Esophagus squamous epithelium (tissue), 5 donors: ENCODE measurements at regions not wholly inside any gene's neighbourhood (a gene's known extent, or its start where the extent isn't known, plus 50 kb on each side); places are given as distances from the start of the nearest gene placed in this dataset.
"Not testable (repeated sequence)": the region's sequence is repeated elsewhere in the genome, so short reads cannot be mapped to it uniquely, and the experiment has no call there.

Source experiments
- DNase-seq: peaks from one replicate; lab custom pipeline; 2025; lab: John Stamatoyannopoulos, UW
- H3K27ac ChIP-seq, 4 donors: fragments of 200-600 bp; sonication (generic); one replicate each; pipeline ENCODE4 v1.5.1; 2016 to 2019; ENCODE audit warnings: mild to moderate bottlenecking in 1 of 4
- H3K27me3 ChIP-seq, 4 donors: fragments of 200-600 bp; sonication (generic); 1 replicate in 3 of 4; 2 replicates in 1 of 4; pipeline versions ENCODE4 v1.5.1 to v1.6.0; 2017 to 2021; ENCODE audit warnings: antibody characterized with exemption in 1 of 4
- H3K36me3 ChIP-seq, 3 donors: fragments of 200-600 bp; sonication (generic); one replicate each; pipeline ENCODE4 v1.5.1; 2016 to 2019
- H3K4me1 ChIP-seq, 3 donors: fragments of 200-600 bp; sonication (generic); one replicate each; pipeline ENCODE4 v1.5.1; 2017 to 2019
- H3K4me3 ChIP-seq, 4 donors: fragments of 200-600 bp; sonication (generic); 1 replicate in 3 of 4; 2 replicates in 1 of 4; pipeline ENCODE4 v1.5.1; 2016 to 2019; ENCODE audit warnings: mild to moderate bottlenecking in 2 of 4, moderate library complexity in 1 of 4
- H3K9me3 ChIP-seq, 3 donors: fragments of 200-600 bp; sonication (generic); one replicate each; pipeline ENCODE4 v1.5.1; 2016 to 2019
- CTCF ChIP-seq, 6 experiments: fragments of 450-650 bp in 4 of 6; fragments of 200-600 bp in 2 of 6; sonication (generic) in 2 of 6; IDR thresholded peaks; one replicate each; pipeline ENCODE4 v1.5.1; 2016 to 2019; ENCODE audit warnings: antibody characterized with exemption in 6 of 6, mild to moderate bottlenecking in 4 of 6, moderate library complexity in 4 of 6
- POLR2A ChIP-seq, 4 donors: fragments of 450-650 bp; IDR thresholded peaks; one replicate each; pipeline ENCODE4 v1.6.1; 2017; ENCODE audit warnings: antibody characterized with exemption in 4 of 4, mild to moderate bottlenecking in 4 of 4, moderate library complexity in 3 of 4
- WGBS, 2 donors: methylation state at CpG; one replicate each; pipeline ENCODE4 v1.1.5; 2018; 5-methylcytosine and 5-hydroxymethylcytosine counted together
- intact Hi-C: fragments of 100-400 bp; cut with DNase I; formaldehyde crosslinking; loops from one replicate; pipeline ENCODE4 v1.15.0; 2022
- donor health status: DM: yes; HTN: yes; CAD: no.

- Histone ChIP-seq H3K4me3 (no peak overlapping the region), H3K27me3 (no peaks in the 10 kb centered on the region), H3K36me3 (no peaks in the 10 kb centered on the region), H3K4me1 (no peaks in the 10 kb centered on the region), H3K27ac (no peak overlapping the region), H3K9me3 (no peaks in the 10 kb centered on the region)
- 78 to 80% methylated on average over 15 to 18 of the region's 18 CpGs for WGBS, 2 donors
- intact Hi-C loops: no loop called here
- TF ChIP-seq CTCF (IDR thresholded peaks at IDR 0.05): no peak
- no peak for TF ChIP-seq POLR2A (IDR thresholded peaks at IDR 0.05)
- DNase-seq: no peak
These were observed 162.0 kb upstream of the WDFY3 start for GRCh38 chr4:85128246-85129204.

DNA sequence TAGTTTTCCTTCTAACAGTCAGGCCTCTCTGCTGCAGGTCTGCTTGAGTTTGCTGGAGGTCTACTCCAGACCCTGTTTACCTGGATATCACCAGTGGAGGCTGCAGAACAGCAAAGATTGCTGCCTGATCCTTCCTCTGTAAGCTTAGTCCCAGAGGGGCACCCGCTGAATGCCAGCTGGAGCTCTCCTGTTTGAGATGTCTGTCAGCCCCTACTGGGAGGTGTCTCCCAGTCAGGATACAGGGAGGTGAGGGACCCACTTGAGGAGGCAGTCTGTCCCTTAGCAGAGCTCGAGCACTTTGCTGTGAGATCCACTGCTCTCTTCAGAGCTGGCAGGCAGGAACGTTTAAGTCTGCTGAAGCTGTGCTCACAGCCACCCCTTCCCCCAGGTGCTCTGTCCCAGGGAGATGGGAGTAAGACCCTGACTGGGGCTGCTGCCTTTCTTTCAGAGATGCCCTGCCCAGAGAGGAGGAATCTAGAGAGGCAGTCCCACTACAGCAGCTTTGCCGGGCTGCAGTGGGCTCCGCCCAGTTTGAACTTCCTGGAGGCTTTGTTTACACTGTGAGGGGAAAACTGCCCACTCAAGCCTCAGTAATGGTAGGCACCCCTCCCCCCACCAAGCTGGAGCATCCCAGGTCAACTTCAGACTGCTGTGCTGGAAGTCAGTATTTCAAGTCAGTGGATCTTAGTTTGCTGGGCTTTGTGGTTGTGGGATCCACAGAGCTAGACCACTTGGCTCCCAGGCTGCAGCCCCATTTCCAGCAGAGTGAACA is 163.1 kb upstream of the WDFY3 start:
- H3K4me3 ChIP-seq, DNase-seq, H3K36me3 ChIP-seq, H3K4me1 ChIP-seq, H3K9me3 ChIP-seq, intact Hi-C loops, H3K27ac ChIP-seq, H3K27me3 ChIP-seq: not testable (repeated sequence)
- 0% methylated on average over 1 of the region's 5 CpGs; no CpG with 5 or more reads in 1 of the 2 donors for WGBS, 2 donors

GRCh38 chr4:85132117-85132516 is 165.6 kb upstream of the WDFY3 start:
- no peaks in the 10 kb centered on the region for H3K4me1 ChIP-seq
- H3K36me3 ChIP-seq: no peaks in the 10 kb centered on the region
- H3K27me3 ChIP-seq: no peaks in the 10 kb centered on the region
- H3K9me3 ChIP-seq: no peaks in the 10 kb centered on the region
- DNase-seq: no peak
- H3K4me3 ChIP-seq: no peak overlapping the region
- H3K27ac ChIP-seq: no peak overlapping the region
- TF ChIP-seq CTCF (IDR thresholded peaks at IDR 0.05) (no peak), POLR2A (IDR thresholded peaks at IDR 0.05) (no peak)
- intact Hi-C loops: no loop called here

- H3K4me3 ChIP-seq: no peak overlapping the region
- 76 to 77% methylated on average over 2 of the region's 2 CpGs for WGBS, 2 donors
- H3K27me3 ChIP-seq: no peaks in the 10 kb centered on the region
- TF ChIP-seq POLR2A (IDR thresholded peaks at IDR 0.05): no peak
- TF ChIP-seq CTCF (IDR thresholded peaks at IDR 0.05): no peak
- intact Hi-C loops: no loop called here
- H3K36me3 ChIP-seq: no peaks in the 10 kb centered on the region
- no peaks in the 10 kb centered on the region for H3K4me1 ChIP-seq
- H3K9me3 ChIP-seq: no peaks in the 10 kb centered on the region
- no peak overlapping the region for H3K27ac ChIP-seq
- no peak for DNase-seq
These were observed 166.1 kb upstream of the WDFY3 start for GRCh38 chr4:85132570-85132969.

DNA sequence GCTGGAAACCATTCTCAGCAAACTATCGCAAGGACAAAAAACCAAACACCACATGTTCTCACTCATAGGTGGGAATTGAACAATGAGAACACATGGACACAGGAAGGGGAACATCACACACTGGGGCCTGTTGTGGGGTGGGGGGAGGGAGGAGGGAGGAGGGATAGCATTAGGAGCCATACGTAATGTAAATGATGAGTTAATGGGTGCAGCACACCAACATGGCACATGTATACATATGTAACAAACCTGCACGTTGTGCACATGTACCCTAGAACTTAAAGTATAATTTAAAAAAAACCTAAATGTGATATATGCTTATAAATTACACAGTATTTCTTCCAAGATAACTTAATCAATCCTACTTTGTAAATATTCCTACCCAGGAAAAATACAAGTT is 173.3 kb upstream of the WDFY3 start:
- DNase-seq, H3K27ac ChIP-seq, intact Hi-C loops, H3K4me3 ChIP-seq, H3K9me3 ChIP-seq, H3K27me3 ChIP-seq, H3K36me3 ChIP-seq, H3K4me1 ChIP-seq: not testable (repeated sequence)
- WGBS, 2 donors: 58 to 85% methylated on average over 2 to 3 of the region's 3 CpGs

GRCh38 chr4:85142451-85142850 is 176.0 kb upstream of the WDFY3 start:
- Histone ChIP-seq H3K27me3 (no peaks in the 10 kb centered on the region), H3K36me3 (no peaks in the 10 kb centered on the region), H3K9me3 (no peaks in the 10 kb centered on the region), H3K4me1 (no peaks in the 10 kb centered on the region), H3K4me3 (no peak overlapping the region), H3K27ac (no peak overlapping the region)
- no peak for TF ChIP-seq CTCF (IDR thresholded peaks at IDR 0.05)
- no peak for TF ChIP-seq POLR2A (IDR thresholded peaks at IDR 0.05)
- no peak for DNase-seq
- intact Hi-C loops: no loop called here
- WGBS, 2 donors: 57 to 69% methylated on average over 2 of the region's 2 CpGs
